IMR-90 (cell line): ENCODE measurements at regions not wholly inside any gene's neighbourhood (a gene's known extent, or its start where the extent isn't known, plus 50 kb on each side); places are given as distances from the start of the nearest gene placed in this dataset.

ENCODE experiments used
- ATAC-seq: fragments of 200-7000 bp; cut with Tn5 transposase; 2 replicates; pipeline ENCODE4 v1.9.1; 2020; ENCODE audit warnings: low read depth, mild to moderate bottlenecking, moderate library complexity
- BruUV-seq: library from RNA; stranded (reverse); fragments of 400-500 nt; replicated peaks from 2 replicates; lab custom pipeline; 2021; lab: Mats Ljungman, UMichigan
- CTCF ChIA-PET: fragments of 300-600 bp; formaldehyde crosslinking; extraction: SDS; loops from one replicate; lab custom pipeline; 2021; ENCODE audit warnings: antibody characterized with exemption; lab: Yijun Ruan, JAX
- POLR2A ChIA-PET: fragments of 300-600 bp; sonication (Branson Sonifier 250); formaldehyde crosslinking; loops from one replicate; lab custom pipeline; 2022; ENCODE audit warnings: antibody characterized with exemption; ENCODE audit not compliant: unreplicated experiment; lab: Charles Lee
- DNase-seq: peaks from one replicate; pipeline ENCODE4 v3.0.0; 2013
- H2AFZ ChIP-seq: replicated peaks from 2 replicates; pipeline ENCODE3; 2013; ENCODE audit warnings: low read length, mild to moderate bottlenecking; ENCODE audit not compliant: poor library complexity
- H2AK5ac ChIP-seq: 2 replicates; pipeline ENCODE4 v1.6.1; 2013; ENCODE audit warnings: low read depth, low read length, inconsistent platforms
- H2AK9ac ChIP-seq: replicated peaks from 2 replicates; pipeline ENCODE3; 2013; ENCODE audit warnings: mild to moderate bottlenecking, low read depth, low read length, moderate library complexity; ENCODE audit not compliant: poor library complexity
- H2BK120ac ChIP-seq: 2 replicates; pipeline ENCODE4 v1.6.1; 2013; ENCODE audit warnings: low read depth, low read length, inconsistent platforms
- H2BK15ac ChIP-seq: 3 replicates; pipeline ENCODE4 v1.6.1; 2013; ENCODE audit warnings: low read depth, low read length, inconsistent platforms
- H2BK20ac ChIP-seq: 2 replicates; pipeline ENCODE4 v1.6.1; 2013; ENCODE audit warnings: low read depth, mild to moderate bottlenecking, inconsistent platforms, low read length, moderate library complexity
- H2BK5ac ChIP-seq: 2 replicates; pipeline ENCODE4 v1.6.1; 2013; ENCODE audit warnings: mild to moderate bottlenecking, low read depth, low read length, inconsistent platforms; ENCODE audit not compliant: poor library complexity, severe bottlenecking
- H3K14ac ChIP-seq: replicated peaks from 2 replicates; pipeline ENCODE4 v1.6.1; 2013; ENCODE audit warnings: low read depth, low read length, inconsistent platforms
- H3K18ac ChIP-seq: 2 replicates; pipeline ENCODE4 v1.6.1; 2013; ENCODE audit warnings: low read depth, low read length, control low read depth
- H3K23ac ChIP-seq: 2 replicates; pipeline ENCODE4 v1.6.1; 2013; ENCODE audit warnings: low read depth, low read length, inconsistent platforms
- H3K27ac ChIP-seq: 2 replicates; pipeline ENCODE4 v1.5.1; 2013; ENCODE audit warnings: mild to moderate bottlenecking, control low read depth, low read length; ENCODE audit not compliant: insufficient read depth
- H3K27me3 ChIP-seq: 2 replicates; pipeline ENCODE4 v1.6.1; 2013; ENCODE audit warnings: low read length; ENCODE audit not compliant: control insufficient read depth, insufficient read depth
- H3K36me3 ChIP-seq: 2 replicates; pipeline ENCODE4 v1.6.1; 2013; ENCODE audit warnings: low read length, mixed read lengths; ENCODE audit not compliant: control insufficient read depth, insufficient read depth
- H3K4ac ChIP-seq: 2 replicates; pipeline ENCODE4 v1.6.1; 2013; ENCODE audit warnings: low read depth, low read length, inconsistent platforms
- H3K4me1 ChIP-seq: 2 replicates; pipeline ENCODE4 v1.6.1; 2013; ENCODE audit warnings: low read length, mixed read lengths; ENCODE audit not compliant: control insufficient read depth, insufficient read depth
- H3K4me2 ChIP-seq: 2 replicates; pipeline ENCODE4 v1.6.1; 2013; ENCODE audit warnings: low read depth, mild to moderate bottlenecking, control low read depth, low read length, moderate library complexity
- H3K4me3 ChIP-seq: 2 replicates; pipeline ENCODE4 v1.5.1; 2013; ENCODE audit warnings: low read depth, mild to moderate bottlenecking, control low read depth, low read length, moderate library complexity; ENCODE audit not compliant: insufficient read depth
- H3K56ac ChIP-seq: 2 replicates; pipeline ENCODE4 v1.6.1; 2013; ENCODE audit warnings: low read length, inconsistent platforms; ENCODE audit not compliant: insufficient read depth; ENCODE audit errors: extremely low read depth
- H3K79me1 ChIP-seq, 2 experiments: 2 replicates each; pipeline ENCODE4 v1.6.1; 2013; ENCODE audit warnings: low read length in 2 of 2, inconsistent platforms in 1 of 2, low read depth in 1 of 2
- H3K9ac ChIP-seq: 2 replicates; pipeline ENCODE4 v1.6.1; 2013; ENCODE audit warnings: low read depth, low read length, control low read depth
- H3K9me1 ChIP-seq: 2 replicates; pipeline ENCODE4 v1.6.1; 2013; ENCODE audit warnings: low read length, inconsistent platforms; ENCODE audit not compliant: insufficient read depth
- H3K9me3 ChIP-seq: 2 replicates; pipeline ENCODE4 v1.6.1; 2013; ENCODE audit warnings: low read length; ENCODE audit not compliant: control insufficient read depth, insufficient read depth
- H4K20me1 ChIP-seq: 2 replicates; pipeline ENCODE4 v1.6.1; 2013; ENCODE audit warnings: low read length, inconsistent platforms; ENCODE audit not compliant: insufficient read depth
- H4K5ac ChIP-seq: 2 replicates; pipeline ENCODE4 v1.6.1; 2013; ENCODE audit warnings: mild to moderate bottlenecking, low read depth, low read length, control low read depth
- H4K8ac ChIP-seq, 2 experiments: 2 replicates each; pipeline ENCODE4 v1.6.1; 2013; ENCODE audit warnings: low read depth in 2 of 2, low read length in 2 of 2, control low read depth in 1 of 2, inconsistent platforms in 1 of 2
- H4K91ac ChIP-seq: 2 replicates; pipeline ENCODE4 v1.6.1; 2013; ENCODE audit warnings: low read depth, low read length, inconsistent platforms; ENCODE audit not compliant: insufficient read depth
- BHLHE40 ChIP-seq: fragments of 150-350 bp; IDR thresholded peaks from 2 replicates; pipeline ENCODE4 v1.6.1; 2016; ENCODE audit warnings: mild to moderate bottlenecking, low read depth, low read length
- CEBPB ChIP-seq: IDR thresholded peaks from 2 replicates; pipeline ENCODE4 v1.6.1; 2012; ENCODE audit warnings: low read depth, low read length, improper control_type of control experiment
- POLR2A ChIP-seq: IDR thresholded peaks from 2 replicates; pipeline ENCODE4 v1.6.1; 2012; ENCODE audit warnings: mild to moderate bottlenecking, low read depth, low read length
- WGBS, 2 experiments: methylation state at CpG; one replicate each; pipeline versions ENCODE4 v1.1.5 to v1.1.7; 2013; ENCODE audit warnings: missing lambda C conversion rate in 2 of 2; ENCODE audit not compliant: insufficient read length in 1 of 2; ENCODE audit errors: extremely low coverage in 2 of 2; 5-methylcytosine and 5-hydroxymethylcytosine counted together
- dilution Hi-C: fragments of 300-500 bp; cut with HindIII; formaldehyde crosslinking; loops from one replicate; pipeline ENCODE4 v1.14.3; 2018; ENCODE audit warnings: low sequenced_read_pairs; ENCODE audit not compliant: unreplicated experiment
- in situ Hi-C: fragments of 300-500 bp; cut with MboI; formaldehyde crosslinking; loops from 3 replicates; pipeline ENCODE4 v1.14.3; 2019; ENCODE audit warnings: low sequenced_read_pairs, inconsistent platforms, mixed read lengths
- intact Hi-C: fragments of 100-400 bp; cut with micrococcal nuclease; formaldehyde crosslinking; loops from 2 replicates; pipeline ENCODE4 v1.10.0; 2022
- TF ChIP-seq, protein P1 (sequence below): fragments of 150-350 bp; IDR thresholded peaks from 2 replicates; pipeline ENCODE4 v1.6.1; 2016; ENCODE audit warnings: low read depth, mild to moderate bottlenecking, low read length, moderate library complexity, borderline replicate concordance
- TF ChIP-seq, protein P2 (sequence below): fragments of 150-350 bp; IDR thresholded peaks from 2 replicates; pipeline ENCODE4 v1.6.1; 2017; ENCODE audit warnings: mild to moderate bottlenecking, antibody characterized with exemption, low read length, low read depth

GRCh38 chr2:186108470-186108869, 369.9 kb downstream of the FSIP2 start:
- no peaks in the 10 kb centered on the region for H3K9me1 ChIP-seq
- in situ Hi-C loops (no loop called here), intact Hi-C loops (no loop called here), dilution Hi-C loops (no loop called here)
- TF ChIP-seq, protein P1, sequence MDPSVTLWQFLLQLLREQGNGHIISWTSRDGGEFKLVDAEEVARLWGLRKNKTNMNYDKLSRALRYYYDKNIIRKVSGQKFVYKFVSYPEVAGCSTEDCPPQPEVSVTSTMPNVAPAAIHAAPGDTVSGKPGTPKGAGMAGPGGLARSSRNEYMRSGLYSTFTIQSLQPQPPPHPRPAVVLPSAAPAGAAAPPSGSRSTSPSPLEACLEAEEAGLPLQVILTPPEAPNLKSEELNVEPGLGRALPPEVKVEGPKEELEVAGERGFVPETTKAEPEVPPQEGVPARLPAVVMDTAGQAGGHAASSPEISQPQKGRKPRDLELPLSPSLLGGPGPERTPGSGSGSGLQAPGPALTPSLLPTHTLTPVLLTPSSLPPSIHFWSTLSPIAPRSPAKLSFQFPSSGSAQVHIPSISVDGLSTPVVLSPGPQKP: no peak
- TF ChIP-seq BHLHE40 (no peak), CEBPB (peak; percentile 64), POLR2A (no peak)
- TF ChIP-seq, protein P2, sequence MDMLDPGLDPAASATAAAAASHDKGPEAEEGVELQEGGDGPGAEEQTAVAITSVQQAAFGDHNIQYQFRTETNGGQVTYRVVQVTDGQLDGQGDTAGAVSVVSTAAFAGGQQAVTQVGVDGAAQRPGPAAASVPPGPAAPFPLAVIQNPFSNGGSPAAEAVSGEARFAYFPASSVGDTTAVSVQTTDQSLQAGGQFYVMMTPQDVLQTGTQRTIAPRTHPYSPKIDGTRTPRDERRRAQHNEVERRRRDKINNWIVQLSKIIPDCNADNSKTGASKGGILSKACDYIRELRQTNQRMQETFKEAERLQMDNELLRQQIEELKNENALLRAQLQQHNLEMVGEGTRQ: no peak
- H3K56ac ChIP-seq: no peak overlapping the region
- H2BK5ac ChIP-seq: no peak overlapping the region
- ChIA-PET POLR2A (no interaction called here), CTCF (no interaction called here)
- H2AFZ ChIP-seq: no peak overlapping the region
- no peaks in the 10 kb centered on the region for H3K36me3 ChIP-seq
- no CpG with 5 or more reads among the region's 1 CpG for WGBS, 2 experiments
- no peaks in the 10 kb centered on the region for H3K4me1 ChIP-seq
- no TSS peak for BruUV-seq
- H3K14ac ChIP-seq: no peak overlapping the region
- no peak overlapping the region for H4K91ac ChIP-seq
- no peak overlapping the region for H4K5ac ChIP-seq
- no peak overlapping the region for H3K4me3 ChIP-seq
- H3K23ac ChIP-seq: no peak overlapping the region
- H4K8ac ChIP-seq: no peak overlapping the region
- no peak overlapping the region for H2AK9ac ChIP-seq
- no peak overlapping the region for H3K27ac ChIP-seq
- no peak for ATAC-seq
- no peak overlapping the region for H3K18ac ChIP-seq
- H4K20me1 ChIP-seq: no peaks in the 10 kb centered on the region
- DNase-seq: no peak
- no peak overlapping the region for H2BK15ac ChIP-seq
- no peaks in the 10 kb centered on the region for H3K9me3 ChIP-seq
- H3K4me2 ChIP-seq: no peak overlapping the region
- no peaks in the 10 kb centered on the region for H3K79me1 ChIP-seq
- no peak overlapping the region for H3K9ac ChIP-seq
- H3K4ac ChIP-seq: no peak overlapping the region
- no peak overlapping the region for H2BK20ac ChIP-seq
- no peak overlapping the region for H2BK120ac ChIP-seq
- no peaks in the 10 kb centered on the region for H3K27me3 ChIP-seq
- no peak overlapping the region for H2AK5ac ChIP-seq
